Loucy (cell line): ENCODE measurements at regions not wholly inside any gene's neighbourhood (a gene's known extent, or its start where the extent isn't known, plus 50 kb on each side); places are given as distances from the start of the nearest gene placed in this dataset.

ENCODE experiments used
- H2AFZ ChIP-seq: fragments of 200-600 bp; sonication (generic); 2 replicates; pipeline ENCODE4 v1.6.0; 2016; ENCODE audit warnings: antibody characterized with exemption, mild to moderate bottlenecking, low read length, moderate library complexity
- H3F3A ChIP-seq: fragments of 200-600 bp; 2 replicates; pipeline ENCODE4 v1.6.0; 2016; ENCODE audit warnings: antibody characterized with exemption, low read depth, mild to moderate bottlenecking
- H3K27me3 ChIP-seq: fragments of 200-600 bp; sonication (generic); 2 replicates; pipeline ENCODE4 v1.6.1; 2014; ENCODE audit warnings: low read length, mild to moderate bottlenecking; ENCODE audit not compliant: insufficient read depth, poor library complexity, severe bottlenecking
- H3K36me3 ChIP-seq: fragments of 200-600 bp; sonication (generic); 2 replicates; pipeline ENCODE4 v1.6.1; 2016; ENCODE audit warnings: low read length; ENCODE audit not compliant: insufficient read depth
- H3K4me1 ChIP-seq: fragments of 200-600 bp; sonication (generic); 2 replicates; pipeline ENCODE4 v1.5.1; 2014; ENCODE audit warnings: low read length, mild to moderate bottlenecking; ENCODE audit not compliant: insufficient read depth, poor library complexity, severe bottlenecking
- H3K4me2 ChIP-seq: fragments of 200-600 bp; sonication (generic); 2 replicates; pipeline ENCODE4 v1.6.0; 2014; ENCODE audit warnings: antibody characterized with exemption, low read length, low read depth, mild to moderate bottlenecking; ENCODE audit not compliant: poor library complexity, severe bottlenecking
- H3K4me3 ChIP-seq: fragments of 200-600 bp; sonication (generic); 2 replicates; pipeline ENCODE4 v1.5.1; 2014; ENCODE audit warnings: low read length, mild to moderate bottlenecking, mixed read lengths; ENCODE audit not compliant: poor library complexity, severe bottlenecking
- H3K79me2 ChIP-seq: fragments of 200-600 bp; sonication (generic); 2 replicates; pipeline ENCODE4 v1.6.1; 2014; ENCODE audit warnings: low read length; ENCODE audit not compliant: insufficient read depth
- H3K9ac ChIP-seq: fragments of 200-600 bp; sonication (generic); 2 replicates; pipeline ENCODE4 v1.6.0; 2014; ENCODE audit warnings: mild to moderate bottlenecking, low read depth, low read length, moderate library complexity; ENCODE audit not compliant: poor library complexity, severe bottlenecking
- H3K9me2 ChIP-seq: fragments of 200-600 bp; sonication (generic); replicated peaks from 2 replicates; pipeline ENCODE4 v1.6.1; 2016; ENCODE audit warnings: low read depth, low read length, mixed read lengths
- H3K9me3 ChIP-seq: fragments of 200-600 bp; sonication (generic); 2 replicates; pipeline ENCODE4 v1.6.1; 2014; ENCODE audit warnings: mild to moderate bottlenecking, antibody characterized with exemption, low read length, low read depth; ENCODE audit not compliant: insufficient read depth
- H4K20me1 ChIP-seq: fragments of 200-600 bp; sonication (generic); 2 replicates; pipeline ENCODE4 v1.6.0; 2014; ENCODE audit warnings: antibody characterized with exemption, low read length, mild to moderate bottlenecking; ENCODE audit not compliant: insufficient read depth, poor library complexity, severe bottlenecking
- CTCF ChIP-seq: fragments of 200-600 bp; sonication (generic); conservative IDR thresholded peaks from 2 replicates; pipeline ENCODE4 v1.5.1; 2014; ENCODE audit warnings: mild to moderate bottlenecking, antibody characterized with exemption, low read length
- EZH2phosphoT487 ChIP-seq: fragments of 200-600 bp; IDR thresholded peaks from 2 replicates; pipeline ENCODE4 v1.6.1; 2018; ENCODE audit warnings: antibody characterized with exemption, mild to moderate bottlenecking, moderate library complexity, borderline replicate concordance

GRCh38 chr6:9937031-9937763, 477.7 kb downstream of the TFAP2A start:
- Histone ChIP-seq H3K27me3 (no peaks in the 10 kb centered on the region), H4K20me1 (no peaks in the 10 kb centered on the region), H3K9me2 (no peaks in the 10 kb centered on the region), H2AFZ (no peak overlapping the region), H3K4me3 (no peak overlapping the region), H3K9ac (no peak overlapping the region), H3F3A (no peaks in the 10 kb centered on the region), H3K79me2 (no peaks in the 10 kb centered on the region), H3K36me3 (no peaks in the 10 kb centered on the region), H3K9me3 (no peaks in the 10 kb centered on the region; the same call in 1 of the 2 replicates), H3K4me2 (no peak overlapping the region), H3K4me1 (no peaks in the 10 kb centered on the region)
- TF ChIP-seq CTCF (no peak), EZH2phosphoT487 (no peak)

- Histone ChIP-seq H4K20me1 (no peaks in the 10 kb centered on the region), H3K9me2 (no peaks in the 10 kb centered on the region), H2AFZ (no peak overlapping the region), H3K4me2 (no peak overlapping the region), H3F3A (no peaks in the 10 kb centered on the region), H3K4me1 (no peaks in the 10 kb centered on the region), H3K9ac (no peak overlapping the region), H3K27me3 (no peaks in the 10 kb centered on the region), H3K36me3 (no peaks in the 10 kb centered on the region), H3K4me3 (no peak overlapping the region), H3K9me3 (no peaks in the 10 kb centered on the region; the same call in 1 of the 2 replicates), H3K79me2 (no peaks in the 10 kb centered on the region)
- TF ChIP-seq EZH2phosphoT487: no peak
- TF ChIP-seq CTCF: no peak
Measured at GRCh38 chr6:9936551-9936950, 478.3 kb downstream of the TFAP2A start.

- Histone ChIP-seq H3K4me2 (no peak overlapping the region), H3K9me2 (no peaks in the 10 kb centered on the region), H3K4me1 (no peaks in the 10 kb centered on the region), H3K4me3 (no peak overlapping the region), H4K20me1 (no peaks in the 10 kb centered on the region), H3F3A (no peaks in the 10 kb centered on the region), H2AFZ (no peak overlapping the region), H3K9ac (no peak overlapping the region), H3K36me3 (no peaks in the 10 kb centered on the region), H3K9me3 (no peaks in the 10 kb centered on the region; the same call in 1 of the 2 replicates), H3K79me2 (no peaks in the 10 kb centered on the region), H3K27me3 (no peaks in the 10 kb centered on the region)
- no peak for TF ChIP-seq EZH2phosphoT487
- no peak for TF ChIP-seq CTCF
Measured at GRCh38 chr6:9933677-9934076, 481.2 kb downstream of the TFAP2A start.
